SU-DHL-6 (cell line): ENCODE measurements at regions not wholly inside any gene's neighbourhood (a gene's known extent, or its start where the extent isn't known, plus 50 kb on each side); places are given as distances from the start of the nearest gene placed in this dataset.

Experiments
- EZH2phosphoT487 ChIP-seq: fragments of 200-600 bp; sonication (generic), shearing (Covaris generic); conservative IDR thresholded peaks from 2 replicates; pipeline ENCODE4 v1.6.1; 2018; ENCODE audit warnings: mild to moderate bottlenecking, antibody characterized with exemption, low read length, moderate library complexity, mixed read lengths
- TF ChIP-seq, protein P1 (sequence below): fragments of 200-600 bp; sonication (generic); IDR thresholded peaks from one replicate; pipeline ENCODE4 v1.5.1; 2017; ENCODE audit warnings: antibody characterized with exemption, mild to moderate bottlenecking, low read length, moderate library complexity; ENCODE audit not compliant: insufficient read depth, poor library complexity, severe bottlenecking

DNA sequence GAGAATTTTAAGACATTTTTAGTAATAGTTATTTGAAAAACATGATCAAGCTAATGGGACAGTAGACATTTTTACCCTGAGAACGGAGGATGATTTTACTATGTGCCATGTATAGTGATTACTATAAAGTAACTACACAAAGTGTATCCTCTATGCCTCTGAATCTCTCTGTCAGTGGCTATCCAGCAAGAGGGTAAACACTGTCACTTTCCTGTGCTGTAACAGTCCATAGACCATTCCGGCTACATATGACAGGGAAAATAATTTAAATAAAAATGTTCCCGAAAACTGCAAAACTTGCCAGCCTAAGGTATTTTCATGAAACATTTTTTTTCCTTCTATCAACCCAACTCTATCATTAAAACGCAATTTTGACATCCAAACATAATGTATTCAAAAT lies 1632.2 kb upstream of the ACVR2A start:
- TF ChIP-seq, protein P1, sequence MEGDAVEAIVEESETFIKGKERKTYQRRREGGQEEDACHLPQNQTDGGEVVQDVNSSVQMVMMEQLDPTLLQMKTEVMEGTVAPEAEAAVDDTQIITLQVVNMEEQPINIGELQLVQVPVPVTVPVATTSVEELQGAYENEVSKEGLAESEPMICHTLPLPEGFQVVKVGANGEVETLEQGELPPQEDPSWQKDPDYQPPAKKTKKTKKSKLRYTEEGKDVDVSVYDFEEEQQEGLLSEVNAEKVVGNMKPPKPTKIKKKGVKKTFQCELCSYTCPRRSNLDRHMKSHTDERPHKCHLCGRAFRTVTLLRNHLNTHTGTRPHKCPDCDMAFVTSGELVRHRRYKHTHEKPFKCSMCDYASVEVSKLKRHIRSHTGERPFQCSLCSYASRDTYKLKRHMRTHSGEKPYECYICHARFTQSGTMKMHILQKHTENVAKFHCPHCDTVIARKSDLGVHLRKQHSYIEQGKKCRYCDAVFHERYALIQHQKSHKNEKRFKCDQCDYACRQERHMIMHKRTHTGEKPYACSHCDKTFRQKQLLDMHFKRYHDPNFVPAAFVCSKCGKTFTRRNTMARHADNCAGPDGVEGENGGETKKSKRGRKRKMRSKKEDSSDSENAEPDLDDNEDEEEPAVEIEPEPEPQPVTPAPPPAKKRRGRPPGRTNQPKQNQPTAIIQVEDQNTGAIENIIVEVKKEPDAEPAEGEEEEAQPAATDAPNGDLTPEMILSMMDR = no peak
- no peak for TF ChIP-seq EZH2phosphoT487
